ENCODE measurements at regions not wholly inside any gene's neighbourhood (a gene's known extent, or its start where the extent isn't known, plus 50 kb on each side); places are given as distances from the start of the nearest gene placed in this dataset.

DNA sequence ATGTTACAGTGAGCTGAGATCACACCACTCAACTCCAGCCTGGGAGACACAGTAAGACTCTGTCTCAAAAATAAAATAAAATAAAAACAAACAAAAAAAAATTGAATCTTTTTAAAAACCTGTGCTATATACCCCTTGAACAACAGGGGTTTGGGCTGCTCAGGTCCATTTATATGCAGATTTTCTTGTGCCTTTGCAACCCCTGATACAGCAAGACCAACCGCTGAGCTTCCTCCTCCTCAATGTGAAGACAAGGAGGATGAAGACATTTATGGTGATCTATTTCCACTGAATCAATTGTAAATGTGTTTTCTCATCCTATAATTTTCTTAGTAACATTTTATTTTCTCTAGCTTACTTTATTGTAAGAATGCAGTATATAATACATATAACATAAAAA, 831.0 kb upstream of the ARPP21 start:
- TF ChIP-seq POLR2A (IDR thresholded peaks at IDR 0.05; ENCODE audit: low read length) (no peak), GATA1 (IDR thresholded peaks at IDR 0.05; ENCODE audit: low read depth, low read length) (no peak)
- no peak for DNase-seq

DNA sequence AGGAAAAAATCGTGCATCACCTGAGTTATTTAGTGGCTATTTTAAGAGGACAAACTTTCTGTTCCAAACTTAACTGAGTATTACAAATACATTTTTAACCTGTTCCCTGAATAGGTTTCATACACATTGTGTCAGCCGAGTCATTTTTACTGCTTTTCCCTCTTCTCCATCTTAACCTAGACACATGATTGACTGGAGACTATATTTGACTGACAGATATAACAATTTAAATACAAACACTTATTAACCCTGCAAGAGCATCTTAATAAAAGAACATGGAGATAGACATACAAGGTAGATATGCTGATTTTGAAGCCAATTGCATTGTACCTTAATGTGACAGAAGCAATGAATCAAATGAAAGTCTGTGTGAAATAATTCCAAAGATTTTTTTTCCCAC, 810.5 kb upstream of the ARPP21 start:
- DNase-seq: no peak

DNA sequence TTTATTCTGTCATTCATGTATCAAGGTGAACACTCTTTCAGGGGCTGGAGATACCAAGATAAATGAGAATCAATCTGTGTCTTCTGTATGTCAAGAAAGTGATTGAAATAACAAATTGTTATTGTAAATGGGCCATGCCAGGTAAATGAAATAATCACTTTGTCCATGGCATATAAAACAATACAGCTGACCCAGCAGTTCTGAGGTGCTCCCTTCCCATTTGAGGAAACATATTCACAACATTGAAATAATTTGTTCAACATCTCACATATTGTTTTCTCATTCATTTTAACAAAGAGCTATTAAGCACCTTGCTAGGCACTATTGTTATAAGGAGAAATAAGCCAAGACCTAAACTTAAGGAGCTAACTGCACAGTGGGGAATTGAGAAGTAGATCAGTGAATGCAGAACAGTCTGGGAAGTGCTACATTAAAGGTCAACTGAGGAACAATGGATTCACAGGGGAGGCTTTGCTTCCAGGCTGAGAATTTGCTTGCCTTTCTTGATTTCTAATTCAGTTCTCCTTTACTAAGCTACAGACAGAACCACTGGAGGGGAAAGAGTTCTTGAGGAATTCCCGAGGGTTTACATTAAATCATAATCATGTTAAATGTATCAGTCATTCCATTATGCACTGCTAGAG, 806.3 kb upstream of the ARPP21 start:
- DNase-seq: no peak
- no peak for TF ChIP-seq GATA1 (IDR thresholded peaks at IDR 0.05; ENCODE audit: low read depth, low read length)
- TF ChIP-seq POLR2A (IDR thresholded peaks at IDR 0.05; ENCODE audit: low read length): no peak

More for the DNA sequence above, 810.5 kb upstream of the ARPP21 start:
- TF ChIP-seq GATA1 (IDR thresholded peaks at IDR 0.05; ENCODE audit: low read depth, low read length): no peak
- TF ChIP-seq POLR2A (IDR thresholded peaks at IDR 0.05; ENCODE audit: low read length): no peak

DNA sequence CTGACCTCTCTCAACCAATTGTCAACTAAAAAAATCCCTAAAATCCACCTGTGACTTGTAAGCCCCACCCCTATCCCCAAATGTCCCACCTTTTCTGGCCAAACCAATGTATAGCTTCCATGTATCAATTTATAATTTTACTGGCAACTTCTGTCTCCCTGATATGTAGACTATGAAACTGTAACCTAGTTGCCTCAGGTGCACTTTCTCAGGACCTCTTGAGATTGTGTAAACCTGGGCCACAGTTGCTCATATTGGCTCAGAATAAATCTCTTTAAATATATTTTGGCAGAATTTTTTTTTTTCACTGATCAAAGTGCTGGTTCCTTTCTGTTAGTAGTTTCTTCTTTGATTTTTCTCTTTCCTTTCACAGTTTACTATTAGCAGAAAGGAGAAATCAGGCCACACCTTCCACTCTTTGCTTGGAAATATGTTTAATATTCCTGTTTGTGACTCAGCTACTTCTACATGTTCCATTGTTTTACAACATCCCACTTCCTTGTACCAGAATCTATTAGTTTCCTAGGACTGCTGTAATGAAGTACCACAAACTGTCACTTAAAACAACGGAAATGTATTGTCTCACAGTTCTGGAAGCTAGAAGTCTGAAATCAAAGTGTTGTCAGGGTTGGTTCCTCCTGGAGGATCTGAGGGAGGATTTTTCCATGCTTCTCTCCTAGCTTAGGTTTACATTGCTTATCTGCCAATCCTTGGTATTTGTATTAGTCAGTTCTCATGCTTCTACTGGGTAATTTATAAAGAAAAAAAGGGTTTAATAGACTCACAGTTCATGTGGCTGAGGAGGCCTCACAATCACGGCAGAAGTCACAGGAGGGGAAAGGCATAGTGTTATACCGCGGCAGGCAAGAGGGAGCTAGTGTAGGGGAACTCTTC, 801.2 kb upstream of the ARPP21 start:
- TF ChIP-seq POLR2A (IDR thresholded peaks at IDR 0.05; ENCODE audit: low read length) (no peak), GATA1 (IDR thresholded peaks at IDR 0.05; ENCODE audit: low read depth, low read length) (no peak)
- DNase-seq: no peak

DNA sequence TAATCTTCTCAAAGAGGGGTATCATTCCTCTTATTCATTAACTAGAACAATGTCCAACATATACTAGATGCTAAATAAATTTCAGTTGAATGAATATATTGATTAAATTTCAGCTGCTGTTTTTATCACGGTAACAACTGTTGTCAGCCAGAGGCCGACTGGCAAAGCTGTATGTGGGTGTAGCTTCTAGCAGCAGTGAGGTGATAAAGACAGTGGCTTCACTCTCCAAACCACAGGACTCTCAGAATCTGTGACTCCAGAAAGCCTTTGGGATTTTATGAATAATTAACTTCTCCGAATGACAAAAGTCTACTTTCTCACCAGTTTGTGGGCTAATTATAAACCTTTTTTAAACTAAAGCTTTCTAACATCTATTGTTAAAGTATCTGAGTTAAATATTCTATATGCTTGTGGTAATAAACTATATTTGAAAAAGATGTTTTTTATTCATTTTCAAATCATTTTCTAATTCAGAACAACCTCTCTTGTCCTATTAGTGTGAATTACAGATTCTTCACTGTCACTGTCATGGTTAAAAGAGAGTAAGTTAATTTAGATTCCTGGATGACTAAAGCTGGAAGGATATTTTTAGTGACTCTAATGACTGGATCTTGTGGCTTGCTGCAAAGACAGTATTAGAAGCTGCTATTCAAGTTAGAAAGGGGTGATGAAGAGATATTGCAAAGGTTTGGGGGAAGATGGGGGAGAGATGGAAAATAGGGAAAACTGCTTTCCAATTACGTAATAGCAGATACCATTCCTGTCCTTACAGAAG, 796.4 kb upstream of the ARPP21 start:
- TF ChIP-seq GATA1 (IDR thresholded peaks at IDR 0.05; ENCODE audit: low read depth, low read length) (no peak), POLR2A (IDR thresholded peaks at IDR 0.05; ENCODE audit: low read length) (no peak)
- no peak for DNase-seq

DNA sequence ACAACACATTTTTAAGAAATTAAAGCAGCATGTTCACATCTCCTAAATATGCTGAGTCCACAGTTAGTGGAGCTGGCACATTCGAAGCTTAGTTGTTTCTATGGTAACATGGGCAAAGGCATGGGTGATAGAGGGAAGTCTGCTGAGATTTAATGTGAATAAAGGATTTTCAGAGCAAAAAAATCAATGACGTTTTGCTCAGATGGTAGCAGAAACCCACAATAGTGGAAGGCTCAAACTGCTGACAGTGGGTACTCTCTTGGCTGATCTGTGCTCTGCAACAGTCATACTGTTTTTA, 795.1 kb upstream of the ARPP21 start:
- DNase-seq: no peak
- no peak for TF ChIP-seq POLR2A (IDR thresholded peaks at IDR 0.05; ENCODE audit: low read length)
- no peak for TF ChIP-seq GATA1 (IDR thresholded peaks at IDR 0.05; ENCODE audit: low read depth, low read length)

DNA sequence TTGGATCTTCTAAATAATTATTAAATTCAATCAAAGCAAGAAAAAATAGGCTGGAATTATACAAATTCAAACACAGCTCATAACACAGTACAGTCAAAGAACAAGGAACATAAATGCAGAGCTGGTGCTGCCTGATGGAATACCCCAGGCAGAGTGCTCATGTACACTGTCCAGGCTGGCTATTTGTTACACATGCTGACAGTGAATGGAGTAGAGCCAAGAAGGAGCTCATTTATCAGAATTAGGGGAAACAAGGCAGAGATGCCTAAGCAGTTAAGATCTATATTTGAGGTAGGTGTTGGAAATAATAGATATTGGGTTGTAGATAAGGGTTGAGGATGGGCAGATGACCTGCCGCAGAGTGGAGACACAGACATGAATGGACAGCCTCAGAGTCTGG, 788.2 kb upstream of the ARPP21 start:
- no peak for TF ChIP-seq GATA1 (IDR thresholded peaks at IDR 0.05; ENCODE audit: low read depth, low read length)
- TF ChIP-seq POLR2A (IDR thresholded peaks at IDR 0.05; ENCODE audit: low read length): no peak

DNA sequence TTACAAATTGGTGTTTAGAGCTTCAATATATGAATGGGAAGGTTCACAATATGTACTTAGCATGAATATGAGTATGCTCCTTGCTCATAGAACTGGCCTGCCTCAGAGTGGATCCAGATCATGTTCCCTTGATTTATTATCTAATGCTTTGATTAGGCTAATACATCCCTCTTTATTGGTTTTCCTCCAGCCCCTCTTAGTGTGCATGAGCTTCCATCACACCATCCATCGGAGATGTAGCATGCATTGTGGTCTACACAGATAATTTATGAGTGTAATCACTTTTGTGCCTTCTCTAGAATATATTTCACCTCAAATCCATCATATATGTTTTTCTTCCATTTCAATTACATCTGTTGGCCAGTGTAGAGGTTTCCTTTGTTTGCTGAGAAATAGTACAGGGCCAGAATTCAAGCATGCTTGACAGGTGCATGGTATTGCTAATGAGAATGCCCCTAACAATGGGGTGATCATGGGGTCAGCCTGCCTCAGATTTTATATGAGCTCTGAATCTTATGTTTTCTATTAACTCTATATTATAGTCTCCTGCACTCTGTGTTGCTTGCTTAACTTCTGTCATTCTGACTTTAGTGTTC, 786.4 kb upstream of the ARPP21 start:
- no peak for TF ChIP-seq GATA1 (IDR thresholded peaks at IDR 0.05; ENCODE audit: low read depth, low read length)
- TF ChIP-seq POLR2A (IDR thresholded peaks at IDR 0.05; ENCODE audit: low read length): no peak
- no peak for DNase-seq

More for the DNA sequence above, 788.2 kb upstream of the ARPP21 start:
- DNase-seq: no peak

DNA sequence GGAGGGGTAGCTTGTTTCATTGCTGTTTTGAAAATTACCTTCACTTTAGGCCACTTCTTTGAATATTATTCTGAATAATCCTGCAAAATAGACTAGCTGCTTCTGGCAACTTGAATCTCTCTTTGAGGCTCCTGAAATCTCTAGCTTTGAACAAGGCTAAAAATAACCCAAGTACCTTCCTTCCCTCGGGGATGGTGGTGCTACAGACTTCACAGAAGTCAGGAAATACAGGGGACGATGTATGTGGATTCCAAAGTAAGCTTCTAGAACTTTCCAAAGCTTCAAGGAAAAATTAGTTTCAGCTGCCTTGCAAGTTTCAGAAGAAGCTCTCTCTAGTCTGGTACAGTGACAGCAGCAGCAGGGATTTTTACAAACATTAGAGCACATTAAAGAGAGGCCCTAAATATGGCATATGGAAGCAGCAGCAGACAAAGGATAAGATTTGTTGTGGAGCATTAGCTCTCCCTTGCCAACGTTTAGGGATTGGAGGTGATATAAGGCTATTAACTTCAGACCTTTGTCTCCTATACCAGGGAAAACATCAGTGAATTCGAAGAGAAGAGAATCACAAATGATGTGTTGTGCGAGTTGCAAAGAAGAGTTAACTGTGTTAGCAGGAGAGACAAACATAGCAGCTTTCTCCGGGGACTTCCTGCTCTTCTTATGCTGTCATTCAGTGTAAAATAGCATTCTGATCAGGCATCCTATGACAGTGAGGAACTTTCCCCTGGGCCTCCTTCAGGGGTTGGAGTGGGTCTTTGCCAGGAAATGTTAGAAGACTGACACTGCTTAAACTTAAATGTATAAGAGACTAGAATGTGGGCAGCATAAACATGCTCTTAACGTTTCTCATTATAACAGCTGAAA, 783.0 kb upstream of the ARPP21 start:
- DNase-seq: no peak
- no peak for TF ChIP-seq POLR2A (IDR thresholded peaks at IDR 0.05; ENCODE audit: low read length)
- TF ChIP-seq GATA1 (IDR thresholded peaks at IDR 0.05; ENCODE audit: low read depth, low read length): no peak

DNA sequence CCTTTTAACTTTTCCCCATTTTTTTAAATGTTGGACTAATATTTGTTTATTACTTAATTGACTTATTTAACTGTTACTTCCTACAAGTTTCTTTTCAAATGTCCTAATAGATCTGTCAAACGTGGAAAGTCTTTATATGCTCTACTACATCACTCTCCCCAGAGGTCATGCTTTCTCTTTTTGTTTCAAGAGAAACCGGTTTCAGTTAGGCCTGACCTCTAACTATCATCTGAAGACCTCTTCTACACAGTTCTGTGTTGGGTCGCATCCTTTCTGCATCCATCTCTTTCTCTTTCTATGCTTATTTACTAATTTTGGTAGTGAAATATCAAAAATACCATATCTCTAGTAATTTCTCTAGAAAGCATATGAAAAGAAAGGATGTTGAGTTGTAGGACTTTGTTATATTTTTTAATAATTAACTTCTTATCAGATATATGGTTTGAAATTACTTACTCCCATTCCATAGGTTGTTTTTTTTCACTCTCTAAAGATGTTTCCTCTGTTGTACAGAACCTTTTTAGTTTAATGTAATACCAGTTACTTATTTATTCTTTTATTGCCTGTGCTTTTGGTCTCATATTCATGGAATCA, 781.2 kb upstream of the ARPP21 start:
- TF ChIP-seq GATA1 (IDR thresholded peaks at IDR 0.05; ENCODE audit: low read depth, low read length) (no peak), POLR2A (IDR thresholded peaks at IDR 0.05; ENCODE audit: low read length) (no peak)
- DNase-seq: no peak

DNA sequence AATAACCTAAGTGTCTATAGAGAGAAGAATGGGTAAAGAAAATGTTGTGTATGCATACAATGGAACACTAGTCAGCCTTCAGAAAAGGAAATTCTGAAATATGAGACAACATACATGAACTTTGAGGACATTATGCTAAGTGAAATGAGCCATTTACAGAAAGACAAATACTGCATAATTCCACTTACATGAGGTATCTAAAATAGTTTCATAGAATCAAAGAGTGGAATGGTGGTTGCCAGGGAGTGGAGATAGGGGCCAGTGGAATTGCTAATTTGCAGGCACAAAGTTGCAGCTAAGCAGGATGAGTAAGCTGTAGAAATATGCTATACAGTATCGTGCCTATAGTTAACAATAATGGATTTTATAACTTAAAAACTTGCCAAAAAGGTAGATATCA, 779.6 kb upstream of the ARPP21 start:
- TF ChIP-seq GATA1 (IDR thresholded peaks at IDR 0.05; ENCODE audit: low read depth, low read length) (no peak), POLR2A (IDR thresholded peaks at IDR 0.05; ENCODE audit: low read length) (no peak)
- DNase-seq: no peak

DNA sequence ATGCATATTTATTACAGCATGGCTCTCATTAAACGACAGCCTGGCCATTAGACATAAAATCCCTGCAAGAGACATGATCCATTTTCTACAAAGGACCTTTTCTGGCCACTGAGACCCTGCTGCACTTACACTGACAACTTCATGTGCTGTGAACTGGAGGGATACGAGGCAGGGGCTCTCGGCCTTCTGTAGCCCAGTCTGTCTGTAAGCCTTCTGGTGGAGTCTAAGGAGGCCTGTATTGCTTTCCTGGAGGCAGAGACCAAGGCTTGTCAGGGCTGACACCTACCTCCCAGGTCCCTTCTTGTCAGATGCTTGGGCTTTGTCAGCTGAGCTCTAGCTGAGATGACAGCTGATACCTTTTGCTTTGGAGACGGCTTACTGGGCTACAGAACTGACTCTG, 776.9 kb upstream of the ARPP21 start:
- TF ChIP-seq GATA1 (IDR thresholded peaks at IDR 0.05; ENCODE audit: low read depth, low read length) (no peak), POLR2A (IDR thresholded peaks at IDR 0.05; ENCODE audit: low read length) (no peak)

DNA sequence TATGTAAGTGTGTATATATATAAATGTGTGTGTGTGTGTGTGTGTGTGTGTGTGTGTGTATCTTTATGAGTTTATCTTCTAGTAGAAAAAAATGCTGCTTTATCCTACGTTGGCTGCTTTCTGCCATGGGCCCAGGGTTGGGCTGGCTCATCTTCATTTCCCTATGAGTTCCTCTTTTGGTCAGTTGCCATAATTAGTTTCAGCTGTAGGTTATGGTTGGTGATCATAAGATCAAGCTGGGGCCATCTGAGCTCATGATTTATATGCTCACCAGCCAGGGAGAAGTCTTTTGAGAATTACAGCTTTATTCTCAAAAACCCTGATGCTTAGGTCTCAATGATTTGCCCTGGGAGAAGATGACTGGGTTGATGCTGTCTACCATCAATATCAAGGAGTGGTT, 775.8 kb upstream of the ARPP21 start:
- TF ChIP-seq GATA1 (IDR thresholded peaks at IDR 0.05; ENCODE audit: low read depth, low read length): no peak
- no peak for TF ChIP-seq POLR2A (IDR thresholded peaks at IDR 0.05; ENCODE audit: low read length)
- DNase-seq: no peak

More for the DNA sequence above, 776.9 kb upstream of the ARPP21 start:
- no peak for DNase-seq
